ENCODE measurements at regions not wholly inside any gene's neighbourhood (a gene's known extent, or its start where the extent isn't known, plus 50 kb on each side); places are given as distances from the start of the nearest gene placed in this dataset.

- intact Hi-C loops (cut with micrococcal nuclease) (no loop called here), dilution Hi-C loops (cut with HindIII; ENCODE audit: low sequenced_read_pairs, unreplicated experiment) (no loop called here), in situ Hi-C loops (cut with MboI; ENCODE audit: low sequenced_read_pairs) (loop anchor here (25.0 kb wide), 1 partner anchor 660 kb away; no protein-coding TSS in a partner anchor)
- Histone ChIP-seq H3K9ac (ENCODE audit: low read depth, low read length) (no peak overlapping the region), H3K18ac (ENCODE audit: low read depth, low read length) (no peak overlapping the region), H3K36me3 (ENCODE audit: control insufficient read depth, insufficient read depth, low read length) (no peaks in the 10 kb centered on the region), H3K4me1 (ENCODE audit: control insufficient read depth, insufficient read depth, low read length) (no peaks in the 10 kb centered on the region), H2BK15ac (ENCODE audit: low read depth, low read length) (no peak overlapping the region), H4K5ac (ENCODE audit: low read depth, low read length) (no peak overlapping the region), H3K4me2 (ENCODE audit: low read depth, low read length) (no peak overlapping the region), H3K27me3 (ENCODE audit: control insufficient read depth, insufficient read depth, low read length) (no peaks in the 10 kb centered on the region), H2BK5ac (ENCODE audit: low read depth, low read length, poor library complexity, severe bottlenecking) (no peak overlapping the region), H3K9me3 (ENCODE audit: control insufficient read depth, insufficient read depth, low read length) (no peaks in the 10 kb centered on the region), H2AFZ (replicated peaks; ENCODE audit: low read length, poor library complexity) (no peak overlapping the region), H3K27ac (ENCODE audit: insufficient read depth, low read length) (no peak overlapping the region), H3K14ac (replicated peaks; ENCODE audit: low read depth, low read length) (no peak overlapping the region), H3K4ac (ENCODE audit: low read depth, low read length) (no peak overlapping the region), H4K91ac (ENCODE audit: insufficient read depth, low read depth, low read length) (no peak overlapping the region), H2AK9ac (replicated peaks; ENCODE audit: low read depth, low read length, poor library complexity) (no peak overlapping the region), H3K56ac (ENCODE audit: extremely low read depth, insufficient read depth, low read length) (no peak overlapping the region), H2BK120ac (ENCODE audit: low read depth, low read length) (no peak overlapping the region), H3K23ac (ENCODE audit: low read depth, low read length) (no peak overlapping the region), H3K79me1 (ENCODE audit: low read depth in 1 of 2, low read length in 2 of 2) (peaks cover 20 to 40% of the 10 kb centered on the region in 2 experiments), H4K20me1 (ENCODE audit: insufficient read depth, low read length) (peaks cover 50% of the 10 kb centered on the region), H3K9me1 (ENCODE audit: insufficient read depth, low read length) (peaks cover 3% of the 10 kb centered on the region; the same call in 1 of the 2 replicates), H3K4me3 (ENCODE audit: insufficient read depth, low read depth, low read length) (no peak overlapping the region), H2AK5ac (ENCODE audit: low read depth, low read length) (no peak overlapping the region), H2BK20ac (ENCODE audit: low read depth, low read length) (no peak overlapping the region), H4K8ac (ENCODE audit: low read depth in 2 of 2, low read length in 2 of 2) (no peak overlapping the region)
- no peak for ATAC-seq (ENCODE audit: low read depth)
- no TSS peak for BruUV-seq (replicated peaks)
- 100% methylated on average over 1 of the region's 2 CpGs; no CpG with 5 or more reads in 1 of the 2 experiments for WGBS, 2 experiments (ENCODE audit: extremely low coverage in 2 of 2, insufficient read length in 1 of 2)
- CTCF ChIA-PET, result interaction anchor here (1.9 kb wide), 1 partner anchor 396 kb away, joined by 4 read pairs; no protein-coding TSS in a partner anchor
- TF ChIP-seq CEBPB (IDR thresholded peaks at IDR 0.05; ENCODE audit: low read depth, low read length) (peak; percentile 54), USF2 (IDR thresholded peaks at IDR 0.05; ENCODE audit: low read depth, low read length) (no peak), POLR2A (IDR thresholded peaks at IDR 0.05; ENCODE audit: low read depth, low read length) (no peak)
- DNase-seq, result no peak
- POLR2A ChIA-PET (ENCODE audit: unreplicated experiment), result no interaction called here
These were observed 421.4 kb downstream of the SHQ1 start for GRCh38 chr3:72426618-72427397.

Data from IMR-90 (cell line).